Germinal center (tissue), 1 donor: ENCODE measurements at regions not wholly inside any gene's neighbourhood (a gene's known extent, or its start where the extent isn't known, plus 50 kb on each side); places are given as distances from the start of the nearest gene placed in this dataset.
A peak's percentile ranks its signal among the peaks of the same experiment; 100 is the strongest.

Experiments
- DNase-seq: peaks from one replicate; pipeline ENCODE4 v3.0.0; 2012; ENCODE audit warnings: mixed read lengths, low spot score

GRCh38 chr4:163762741-163763140, 268.3 kb downstream of the TMA16 start:
- no peak for DNase-seq

GRCh38 chr4:163764569-163764968, 270.1 kb downstream of the TMA16 start:
- DNase-seq, result no peak

- no peak for DNase-seq
Measured at GRCh38 chr4:163768014-163768413, 273.5 kb downstream of the TMA16 start.

- DNase-seq, result no peak
Measured at GRCh38 chr4:163772238-163772637, 277.7 kb downstream of the TMA16 start.

GRCh38 chr4:163773940-163774339, 279.4 kb downstream of the TMA16 start:
- no peak for DNase-seq

GRCh38 chr4:163776957-163777356, 282.5 kb downstream of the TMA16 start:
- no peak for DNase-seq

- DNase-seq, result no peak
Measured at GRCh38 chr4:163781726-163782125, 287.2 kb downstream of the TMA16 start.

- no peak for DNase-seq
Measured at GRCh38 chr4:163790231-163790630, 295.7 kb downstream of the TMA16 start.

- DNase-seq, result no peak
Measured at GRCh38 chr4:163795885-163796284, 301.4 kb downstream of the TMA16 start.

- DNase-seq, result no peak
Measured at GRCh38 chr4:163804001-163804400, 309.5 kb downstream of the TMA16 start.

GRCh38 chr4:163806653-163807052, 312.2 kb downstream of the TMA16 start:
- no peak for DNase-seq

- DNase-seq, result no peak
Measured at GRCh38 chr4:163808011-163808410, 313.5 kb downstream of the TMA16 start.

- peak; percentile 4 for DNase-seq
Measured at GRCh38 chr4:163810755-163811154, 316.3 kb downstream of the TMA16 start.

- no peak for DNase-seq
Measured at GRCh38 chr4:163815776-163816175, 321.3 kb downstream of the TMA16 start.

GRCh38 chr4:163816494-163816893, 322.0 kb downstream of the TMA16 start:
- no peak for DNase-seq

GRCh38 chr4:163818673-163819072, 324.2 kb downstream of the TMA16 start:
- DNase-seq, result no peak

GRCh38 chr4:163833669-163834068, 339.2 kb downstream of the TMA16 start:
- DNase-seq, result no peak

GRCh38 chr4:163846008-163846407, 351.5 kb downstream of the TMA16 start:
- no peak for DNase-seq

GRCh38 chr4:163852246-163852645, 357.8 kb downstream of the TMA16 start:
- no peak for DNase-seq

GRCh38 chr4:163857903-163858302, 363.4 kb downstream of the TMA16 start:
- no peak for DNase-seq

GRCh38 chr4:163858515-163858914, 364.0 kb downstream of the TMA16 start:
- no peak for DNase-seq

GRCh38 chr4:163863082-163863481, 368.6 kb downstream of the TMA16 start:
- DNase-seq, result no peak

- DNase-seq, result no peak
Measured at GRCh38 chr4:163865010-163865409, 370.5 kb downstream of the TMA16 start.

GRCh38 chr4:163866728-163867315, 372.3 kb downstream of the TMA16 start:
- no peak for DNase-seq

GRCh38 chr4:163868445-163868844, 374.0 kb downstream of the TMA16 start:
- DNase-seq, result no peak
